Stimulated activated CD4-positive, alpha-beta T cell treated with anti-CD3 and anti-CD28 coated beads, TNF-alpha, amount 100 ng/mL, for 4 hours (primary cell): ENCODE measurements at regions not wholly inside any gene's neighbourhood (a gene's known extent, or its start where the extent isn't known, plus 50 kb on each side); places are given as distances from the start of the nearest gene placed in this dataset.

Experiments used
- DNase-seq, 3 experiments: peaks; one replicate each; pipeline ENCODE4 v3.0.0-alpha.2; 2020; ENCODE audit warnings: low read depth in 3 of 3

- no peak for DNase-seq
These were observed 679.3 kb downstream of the TYW1 start for GRCh38 chr7:67675971-67676370.

- DNase-seq, result no peak
These were observed 681.8 kb downstream of the TYW1 start for GRCh38 chr7:67678419-67678818.

GRCh38 chr7:67683628-67684027, 687.0 kb downstream of the TYW1 start:
- no peak for DNase-seq

GRCh38 chr7:67690700-67691099, 694.1 kb downstream of the TYW1 start:
- DNase-seq, result no peak

- no peak for DNase-seq
These were observed 695.8 kb downstream of the TYW1 start for GRCh38 chr7:67692425-67692824.

GRCh38 chr7:67696124-67696523, 699.5 kb downstream of the TYW1 start:
- DNase-seq, result no peak

GRCh38 chr7:67696878-67697277, 700.2 kb downstream of the TYW1 start:
- DNase-seq, result no peak

- no peak for DNase-seq
These were observed 701.7 kb downstream of the TYW1 start for GRCh38 chr7:67698354-67698753.

GRCh38 chr7:67705850-67706249, 709.2 kb downstream of the TYW1 start:
- no peak for DNase-seq

- no peak for DNase-seq
These were observed 715.1 kb downstream of the TYW1 start for GRCh38 chr7:67711706-67712105.

- no peak for DNase-seq
These were observed 716.9 kb downstream of the TYW1 start for GRCh38 chr7:67713451-67714056.

- DNase-seq, result no peak
These were observed 720.1 kb downstream of the TYW1 start for GRCh38 chr7:67716729-67717128.

- DNase-seq, result no peak
These were observed 727.0 kb downstream of the TYW1 start for GRCh38 chr7:67723591-67723990.

GRCh38 chr7:67724435-67724834, 727.8 kb downstream of the TYW1 start:
- DNase-seq, result no peak

- DNase-seq, result no peak
These were observed 728.3 kb downstream of the TYW1 start for GRCh38 chr7:67724955-67725354.

- no peak for DNase-seq
These were observed 728.8 kb downstream of the TYW1 start for GRCh38 chr7:67725423-67725822.

- DNase-seq, result no peak
These were observed 733.1 kb downstream of the TYW1 start for GRCh38 chr7:67729771-67730170.

GRCh38 chr7:67731704-67732103, 735.1 kb downstream of the TYW1 start:
- no peak for DNase-seq

GRCh38 chr7:67732898-67733297, 736.3 kb downstream of the TYW1 start:
- no peak for DNase-seq

- no peak for DNase-seq
These were observed 741.5 kb downstream of the TYW1 start for GRCh38 chr7:67738145-67738544.

- DNase-seq, result no peak
These were observed 742.3 kb downstream of the TYW1 start for GRCh38 chr7:67738958-67739357.

- no peak for DNase-seq
These were observed 746.9 kb downstream of the TYW1 start for GRCh38 chr7:67743501-67743900.

- no peak for DNase-seq
These were observed 755.6 kb downstream of the TYW1 start for GRCh38 chr7:67752227-67752626.

- DNase-seq, result no peak
These were observed 757.3 kb downstream of the TYW1 start for GRCh38 chr7:67753891-67754290.
